Hepatic stellate cell (primary cell): ENCODE measurements at regions not wholly inside any gene's neighbourhood (a gene's known extent, or its start where the extent isn't known, plus 50 kb on each side); places are given as distances from the start of the nearest gene placed in this dataset.
A peak's percentile ranks its signal among the peaks of the same experiment; 100 is the strongest.
"Not testable (repeated sequence)": the region's sequence is repeated elsewhere in the genome, so short reads cannot be mapped to it uniquely, and the experiment has no call there.

Experiments
- DNase-seq: peaks from one replicate; pipeline ENCODE4 v3.0.0; 2011; ENCODE audit warnings: low spot score

DNA sequence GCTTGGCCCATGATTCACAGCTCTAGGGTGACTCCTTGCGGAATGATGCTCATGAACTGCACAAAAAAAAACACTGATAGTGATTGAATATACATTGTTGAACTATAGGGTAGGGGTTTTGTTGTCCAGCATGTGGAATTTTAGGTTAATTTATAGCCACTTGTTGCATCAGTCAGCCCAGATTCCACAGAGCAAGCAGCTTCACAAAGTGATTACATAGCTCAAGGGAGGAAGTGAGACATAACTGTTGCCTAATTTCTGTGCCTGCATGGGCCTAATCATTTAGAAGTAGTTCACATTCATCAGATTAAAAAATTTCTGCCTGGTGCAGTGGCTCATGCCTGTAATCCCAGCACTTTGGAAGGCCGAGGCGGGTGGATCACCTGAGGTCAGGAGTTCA lies 142.2 kb upstream of the ZNF722 start:
- not testable (repeated sequence) for DNase-seq

DNA sequence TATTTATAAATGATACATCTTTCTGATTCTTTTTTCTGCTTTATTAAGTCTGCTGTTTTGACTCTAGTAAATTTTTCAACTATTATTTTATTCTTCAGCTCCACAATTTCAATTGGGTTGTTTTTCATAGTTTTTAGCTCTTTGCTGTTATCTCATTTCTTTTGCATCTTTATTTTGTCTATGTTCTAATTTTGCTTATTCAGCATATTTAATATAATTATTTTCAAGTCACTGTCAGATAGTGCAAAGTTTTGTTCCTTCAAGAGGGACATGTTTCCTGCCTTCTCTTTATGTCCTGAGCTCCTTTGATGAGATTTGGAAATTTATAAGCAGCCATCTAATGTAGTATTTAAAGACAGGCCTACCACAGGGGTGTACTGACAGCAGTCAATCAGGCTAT lies 131.5 kb upstream of the ZNF722 start:
- no peak for DNase-seq

DNA sequence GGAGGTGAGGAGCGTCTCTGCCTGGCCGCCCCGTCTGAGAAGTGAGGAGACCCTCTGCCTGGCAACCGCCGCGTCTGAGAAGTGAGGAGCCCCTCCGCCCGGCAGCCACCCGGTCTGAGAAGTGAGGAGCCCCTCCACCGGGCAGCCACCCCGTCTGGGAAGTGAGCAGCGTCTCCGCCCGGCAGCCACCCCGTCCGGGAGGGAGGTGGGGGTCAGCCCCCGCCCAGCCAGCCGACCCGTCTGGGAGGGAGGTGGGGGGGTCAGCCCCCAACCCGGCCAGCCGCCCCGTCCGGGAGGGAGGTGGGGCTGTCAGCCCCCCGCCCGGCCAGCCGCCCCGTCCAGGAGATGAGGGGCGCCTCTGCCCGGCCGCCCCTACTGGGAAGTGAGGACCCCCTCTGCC lies 124.4 kb upstream of the ZNF722 start:
- DNase-seq: not testable (repeated sequence)

DNA sequence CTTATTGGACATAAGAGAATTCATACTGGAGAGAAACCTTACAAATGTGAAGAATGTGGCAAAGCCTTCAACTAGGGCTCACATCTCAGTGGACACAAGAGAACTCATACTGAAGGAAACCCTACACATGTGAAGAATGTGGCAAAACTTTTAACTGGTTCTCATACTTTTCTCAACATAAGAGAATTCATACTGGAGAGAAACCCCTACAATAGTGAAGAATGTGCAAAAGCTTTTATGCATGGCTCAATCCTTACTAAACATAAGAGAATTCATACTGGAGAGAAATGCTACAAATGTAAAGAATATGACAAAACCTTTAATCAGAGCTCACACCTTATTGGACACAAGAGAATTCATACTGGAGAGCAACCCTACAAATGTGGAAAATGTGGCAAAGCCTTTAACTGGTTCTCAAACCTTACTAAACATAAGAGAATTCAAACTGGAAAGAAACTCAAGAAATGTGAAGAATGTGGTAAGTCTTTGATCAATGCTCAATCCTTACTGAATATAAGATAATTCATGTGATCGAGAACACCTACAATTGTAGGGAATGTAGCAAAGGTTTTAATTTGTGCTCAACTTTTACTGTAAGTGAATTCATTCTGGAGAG lies 121.8 kb upstream of the ZNF722 start:
- no peak for DNase-seq

- no peak for DNase-seq
Observed at GRCh38 chr7:63887031-63887430, 111.6 kb upstream of the ZNF722 start.

GRCh38 chr7:63899691-63900393 lies 98.8 kb upstream of the ZNF722 start:
- DNase-seq: no peak

- DNase-seq: no peak
Observed at GRCh38 chr7:63900394-63901203, 98.0 kb upstream of the ZNF722 start.

- DNase-seq: not testable (repeated sequence)
Observed at GRCh38 chr7:63901204-63901506, 97.5 kb upstream of the ZNF722 start.

DNA sequence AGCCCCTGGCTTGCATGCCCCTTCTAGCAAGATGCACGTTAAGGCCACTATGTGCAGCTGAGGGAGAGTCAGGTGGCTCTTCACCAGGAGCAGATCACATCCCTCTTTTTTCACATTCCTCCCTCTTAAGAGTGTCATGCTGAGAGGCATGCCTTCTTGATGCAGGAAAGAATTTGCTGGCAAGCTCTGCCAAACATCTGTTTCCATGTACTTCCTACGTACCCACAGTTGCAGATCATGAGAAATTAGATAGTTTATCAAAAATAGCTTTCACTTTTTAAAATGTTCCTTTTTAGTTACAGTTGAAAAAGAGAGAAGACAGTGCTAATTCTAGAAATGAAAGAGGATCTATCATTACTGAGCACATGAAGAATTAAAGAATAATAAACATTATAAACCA lies 79.7 kb upstream of the ZNF722 start:
- no peak for DNase-seq

DNA sequence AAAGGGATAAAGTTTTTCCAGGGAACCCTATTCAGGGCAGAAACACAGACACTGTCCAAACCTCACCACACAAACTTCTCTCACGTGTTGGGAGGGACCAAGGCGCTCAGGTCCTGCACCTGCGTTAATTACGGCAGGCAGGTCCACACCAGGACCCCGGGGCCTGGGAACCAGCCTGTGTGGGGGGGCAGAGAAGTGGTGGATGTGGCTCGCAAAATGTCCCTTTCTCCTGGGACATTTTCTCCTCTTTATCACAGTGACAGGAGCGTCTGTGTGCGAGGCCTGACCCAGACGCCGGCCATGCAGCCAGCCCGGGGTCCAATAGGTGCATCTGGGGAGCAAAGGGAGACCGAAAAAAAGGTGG lies 73.4 kb upstream of the ZNF722 start:
- DNase-seq: no peak

DNA sequence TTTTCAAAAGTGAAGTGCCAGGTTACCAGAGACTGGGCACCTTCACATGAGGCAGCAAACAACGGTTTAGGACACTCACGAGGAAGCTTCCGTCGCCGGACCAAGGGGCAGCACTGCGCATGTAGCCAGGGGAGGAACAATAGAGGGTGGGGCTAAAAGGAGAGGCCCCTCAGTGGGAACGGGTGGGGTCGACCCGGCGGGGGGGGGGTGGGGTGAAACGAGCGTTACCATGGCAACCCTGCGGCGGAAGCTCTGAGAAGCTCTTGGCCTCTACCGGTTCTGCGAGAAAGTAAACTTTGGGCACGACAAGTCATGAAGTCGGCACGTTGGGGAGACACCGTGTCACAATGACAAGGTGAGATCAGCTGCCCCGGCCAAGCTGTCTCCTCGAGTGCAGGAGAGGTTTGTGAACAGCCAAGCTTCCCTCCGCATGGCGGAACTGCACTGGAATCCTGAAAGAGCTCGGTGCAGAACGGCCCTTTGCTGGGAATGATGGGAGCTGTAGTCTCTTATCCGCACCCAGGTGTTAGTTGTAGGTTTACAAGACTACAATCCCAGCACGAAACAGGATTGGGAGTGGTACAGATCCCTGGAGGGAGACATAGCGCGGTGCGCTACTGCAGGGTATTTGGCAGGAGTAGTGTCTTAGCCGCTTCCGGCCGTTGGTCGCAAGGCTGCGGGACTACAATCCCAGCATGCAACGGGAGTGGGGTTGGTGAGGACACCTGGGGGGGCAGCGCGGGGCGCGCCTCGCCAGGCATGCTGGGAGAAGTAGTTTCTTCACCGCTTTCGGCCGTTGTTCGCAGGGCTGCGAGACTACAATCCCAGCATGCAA lies 72.8 kb upstream of the ZNF722 start:
- DNase-seq: peak; percentile 15

DNA sequence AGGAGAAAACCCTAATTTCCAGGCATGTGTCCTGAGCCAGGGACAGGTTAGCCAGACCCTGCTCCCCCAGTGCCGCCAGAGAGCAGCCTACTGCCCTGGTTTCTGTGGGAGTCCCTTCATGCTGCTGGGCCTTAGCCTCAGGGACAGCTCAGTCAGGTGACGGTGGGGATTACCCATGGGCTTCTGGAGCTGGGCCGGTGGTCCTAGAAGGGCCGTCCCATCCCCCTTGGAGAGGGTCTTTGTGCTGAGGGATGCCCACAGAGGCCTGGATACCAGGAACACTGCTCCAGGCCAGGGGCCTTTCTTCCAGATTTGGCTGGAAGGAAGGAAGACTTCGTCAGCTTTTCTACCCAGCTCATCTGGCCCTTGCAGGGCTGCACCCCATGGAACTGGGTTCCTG lies 71.4 kb upstream of the ZNF722 start:
- no peak for DNase-seq

GRCh38 chr7:63931057-63931600 lies 67.5 kb upstream of the ZNF722 start:
- DNase-seq: no peak

GRCh38 chr7:63931985-63932577 lies 66.6 kb upstream of the ZNF722 start:
- no peak for DNase-seq
